ENCODE measurements at regions not wholly inside any gene's neighbourhood (a gene's known extent, or its start where the extent isn't known, plus 50 kb on each side); places are given as distances from the start of the nearest gene placed in this dataset.

DNA sequence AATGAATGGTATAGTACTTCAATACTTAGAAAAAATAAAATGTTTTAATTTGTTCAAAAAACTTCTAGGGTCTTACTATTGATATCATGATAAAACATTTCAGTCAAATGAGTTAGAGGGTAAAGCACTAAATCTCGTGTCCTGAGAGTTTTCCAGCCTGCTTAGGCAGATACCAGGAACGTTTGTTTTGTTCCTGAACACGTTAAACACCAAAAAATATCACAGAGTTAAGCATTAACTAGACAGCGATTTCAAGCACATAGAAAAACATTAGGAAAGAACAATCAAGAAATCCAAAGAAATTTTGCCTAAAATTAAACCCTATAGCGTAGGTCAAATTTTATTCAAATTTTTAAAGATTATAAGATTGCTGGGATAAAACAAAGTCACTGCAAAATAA lies 204.6 kb upstream of the AGR3 start (continued):
- TF ChIP-seq ZNF350 (CRISPR knock-in tag; IDR thresholded peaks at IDR 0.05; ENCODE audit: borderline replicate concordance, low read depth) (no peak), BORCS8-MEF2B (CRISPR knock-in tag; IDR thresholded peaks at IDR 0.05) (no peak), GATAD2A (CRISPR knock-in tag; IDR thresholded peaks at IDR 0.05) (peak; percentile 60), GTF2F1 (IDR thresholded peaks at IDR 0.05; ENCODE audit: low read length) (no peak), BRD4 (CRISPR knock-in tag; IDR thresholded peaks at IDR 0.05) (no peak), SOX13 (IDR thresholded peaks at IDR 0.05) (no peak), SOX13 (CRISPR knock-in tag; conservative IDR thresholded peaks at IDR 0.05 in 1 of 2, IDR thresholded peaks at IDR 0.05 in 1 of 2) (peak in 1 of 2 experiments; percentile 52; a peak in 1 of 4 replicates), SAP130 (CRISPR knock-in tag; IDR thresholded peaks at IDR 0.05; ENCODE audit: low read depth) (peak; percentile 26; the same call in 1 of the 2 replicates), NFE2L2 (IDR thresholded peaks at IDR 0.05; ENCODE audit: low read length) (no peak), ZNF577 (CRISPR knock-in tag; IDR thresholded peaks at IDR 0.05; ENCODE audit: borderline replicate concordance, low read depth) (no peak), FLYWCH1 (CRISPR knock-in tag; IDR thresholded peaks at IDR 0.05) (no peak), ZFP37 (CRISPR knock-in tag; IDR thresholded peaks at IDR 0.05; ENCODE audit: borderline replicate concordance) (no peak), ZBTB8A (CRISPR knock-in tag; IDR thresholded peaks at IDR 0.05; ENCODE audit: borderline replicate concordance, low read depth) (no peak), HOXA5 (CRISPR knock-in tag; IDR thresholded peaks at IDR 0.05) (no peak), KDM1A (CRISPR knock-in tag; IDR thresholded peaks at IDR 0.05) (no peak), SIX1 (CRISPR knock-in tag; IDR thresholded peaks at IDR 0.05; ENCODE audit: borderline replicate concordance) (no peak)
- TF ChIP-seq, protein P1, sequence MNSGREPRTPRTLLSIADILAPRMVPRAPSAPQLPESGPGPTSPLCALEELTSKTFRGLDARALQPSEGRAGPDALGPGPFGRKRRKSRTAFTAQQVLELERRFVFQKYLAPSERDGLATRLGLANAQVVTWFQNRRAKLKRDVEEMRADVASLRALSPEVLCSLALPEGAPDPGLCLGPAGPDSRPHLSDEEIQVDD (CRISPR knock-in tag; IDR thresholded peaks at IDR 0.05; ENCODE audit: borderline replicate concordance) = no peak
- TF ChIP-seq, protein P2, sequence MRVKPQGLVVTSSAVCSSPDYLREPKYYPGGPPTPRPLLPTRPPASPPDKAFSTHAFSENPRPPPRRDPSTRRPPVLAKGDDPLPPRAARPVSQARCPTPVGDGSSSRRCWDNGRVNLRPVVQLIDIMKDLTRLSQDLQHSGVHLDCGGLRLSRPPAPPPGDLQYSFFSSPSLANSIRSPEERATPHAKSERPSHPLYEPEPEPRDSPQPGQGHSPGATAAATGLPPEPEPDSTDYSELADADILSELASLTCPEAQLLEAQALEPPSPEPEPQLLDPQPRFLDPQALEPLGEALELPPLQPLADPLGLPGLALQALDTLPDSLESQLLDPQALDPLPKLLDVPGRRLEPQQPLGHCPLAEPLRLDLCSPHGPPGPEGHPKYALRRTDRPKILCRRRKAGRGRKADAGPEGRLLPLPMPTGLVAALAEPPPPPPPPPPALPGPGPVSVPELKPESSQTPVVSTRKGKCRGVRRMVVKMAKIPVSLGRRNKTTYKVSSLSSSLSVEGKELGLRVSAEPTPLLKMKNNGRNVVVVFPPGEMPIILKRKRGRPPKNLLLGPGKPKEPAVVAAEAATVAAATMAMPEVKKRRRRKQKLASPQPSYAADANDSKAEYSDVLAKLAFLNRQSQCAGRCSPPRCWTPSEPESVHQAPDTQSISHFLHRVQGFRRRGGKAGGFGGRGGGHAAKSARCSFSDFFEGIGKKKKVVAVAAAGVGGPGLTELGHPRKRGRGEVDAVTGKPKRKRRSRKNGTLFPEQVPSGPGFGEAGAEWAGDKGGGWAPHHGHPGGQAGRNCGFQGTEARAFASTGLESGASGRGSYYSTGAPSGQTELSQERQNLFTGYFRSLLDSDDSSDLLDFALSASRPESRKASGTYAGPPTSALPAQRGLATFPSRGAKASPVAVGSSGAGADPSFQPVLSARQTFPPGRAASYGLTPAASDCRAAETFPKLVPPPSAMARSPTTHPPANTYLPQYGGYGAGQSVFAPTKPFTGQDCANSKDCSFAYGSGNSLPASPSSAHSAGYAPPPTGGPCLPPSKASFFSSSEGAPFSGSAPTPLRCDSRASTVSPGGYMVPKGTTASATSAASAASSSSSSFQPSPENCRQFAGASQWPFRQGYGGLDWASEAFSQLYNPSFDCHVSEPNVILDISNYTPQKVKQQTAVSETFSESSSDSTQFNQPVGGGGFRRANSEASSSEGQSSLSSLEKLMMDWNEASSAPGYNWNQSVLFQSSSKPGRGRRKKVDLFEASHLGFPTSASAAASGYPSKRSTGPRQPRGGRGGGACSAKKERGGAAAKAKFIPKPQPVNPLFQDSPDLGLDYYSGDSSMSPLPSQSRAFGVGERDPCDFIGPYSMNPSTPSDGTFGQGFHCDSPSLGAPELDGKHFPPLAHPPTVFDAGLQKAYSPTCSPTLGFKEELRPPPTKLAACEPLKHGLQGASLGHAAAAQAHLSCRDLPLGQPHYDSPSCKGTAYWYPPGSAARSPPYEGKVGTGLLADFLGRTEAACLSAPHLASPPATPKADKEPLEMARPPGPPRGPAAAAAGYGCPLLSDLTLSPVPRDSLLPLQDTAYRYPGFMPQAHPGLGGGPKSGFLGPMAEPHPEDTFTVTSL (CRISPR knock-in tag; IDR thresholded peaks at IDR 0.05; ENCODE audit: borderline replicate concordance) = peak; percentile 33; the same call in 1 of the 2 replicates
- TF ChIP-seq, protein P3, sequence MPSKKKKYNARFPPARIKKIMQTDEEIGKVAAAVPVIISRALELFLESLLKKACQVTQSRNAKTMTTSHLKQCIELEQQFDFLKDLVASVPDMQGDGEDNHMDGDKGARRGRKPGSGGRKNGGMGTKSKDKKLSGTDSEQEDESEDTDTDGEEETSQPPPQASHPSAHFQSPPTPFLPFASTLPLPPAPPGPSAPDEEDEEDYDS (CRISPR knock-in tag; IDR thresholded peaks at IDR 0.05) = peak; percentile 33; the same call in 1 of the 2 replicates
- TF ChIP-seq, protein P4, sequence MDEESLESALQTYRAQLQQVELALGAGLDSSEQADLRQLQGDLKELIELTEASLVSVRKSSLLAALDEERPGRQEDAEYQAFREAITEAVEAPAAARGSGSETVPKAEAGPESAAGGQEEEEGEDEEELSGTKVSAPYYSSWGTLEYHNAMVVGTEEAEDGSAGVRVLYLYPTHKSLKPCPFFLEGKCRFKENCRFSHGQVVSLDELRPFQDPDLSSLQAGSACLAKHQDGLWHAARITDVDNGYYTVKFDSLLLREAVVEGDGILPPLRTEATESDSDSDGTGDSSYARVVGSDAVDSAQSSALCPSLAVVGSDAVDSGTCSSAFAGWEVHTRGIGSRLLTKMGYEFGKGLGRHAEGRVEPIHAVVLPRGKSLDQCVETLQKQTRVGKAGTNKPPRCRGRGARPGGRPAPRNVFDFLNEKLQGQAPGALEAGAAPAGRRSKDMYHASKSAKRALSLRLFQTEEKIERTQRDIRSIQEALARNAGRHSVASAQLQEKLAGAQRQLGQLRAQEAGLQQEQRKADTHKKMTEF (CRISPR knock-in tag; IDR thresholded peaks at IDR 0.05) = 0 out of 2 replicates have a peak, but pooled peaks have one; percentile 21

Measured in HepG2 (cell line).